HG02870 (cell line): ENCODE measurements at regions not wholly inside any gene's neighbourhood (a gene's known extent, or its start where the extent isn't known, plus 50 kb on each side); places are given as distances from the start of the nearest gene placed in this dataset.

Experiments used
- ATAC-seq: cut with Tn5 transposase; IDR thresholded peaks from one replicate; pipeline ENCODE4 v1.9.1; 2021; ENCODE audit warnings: mild to moderate bottlenecking, moderate library complexity; ENCODE audit not compliant: unreplicated experiment

GRCh38 chr6:130755368-130756034, 71.7 kb upstream of the SMLR1 start:
- no peak for ATAC-seq

DNA sequence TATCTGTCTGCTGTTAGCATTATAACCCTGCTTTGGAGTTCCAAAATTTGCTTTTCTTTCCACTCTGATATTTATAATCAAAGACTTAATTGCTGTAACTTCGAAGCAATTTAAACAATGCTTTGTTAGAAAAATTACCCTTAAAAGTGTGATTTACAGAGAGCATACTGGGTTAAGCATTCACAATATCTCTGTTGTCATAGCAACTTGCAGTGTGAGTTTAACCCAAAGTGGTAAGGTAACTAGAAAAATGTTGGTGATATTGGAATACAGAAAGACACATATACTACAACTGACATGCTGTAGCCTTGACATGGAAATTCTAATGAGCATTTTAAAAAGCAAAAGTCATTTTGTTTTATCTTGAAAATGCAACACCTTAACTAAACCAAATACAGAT, 70.4 kb upstream of the SMLR1 start:
- no peak for ATAC-seq

GRCh38 chr6:130758813-130759212, 68.4 kb upstream of the SMLR1 start:
- ATAC-seq = no peak

- no peak for ATAC-seq
Measured at GRCh38 chr6:130760006-130760405, 67.2 kb upstream of the SMLR1 start.

DNA sequence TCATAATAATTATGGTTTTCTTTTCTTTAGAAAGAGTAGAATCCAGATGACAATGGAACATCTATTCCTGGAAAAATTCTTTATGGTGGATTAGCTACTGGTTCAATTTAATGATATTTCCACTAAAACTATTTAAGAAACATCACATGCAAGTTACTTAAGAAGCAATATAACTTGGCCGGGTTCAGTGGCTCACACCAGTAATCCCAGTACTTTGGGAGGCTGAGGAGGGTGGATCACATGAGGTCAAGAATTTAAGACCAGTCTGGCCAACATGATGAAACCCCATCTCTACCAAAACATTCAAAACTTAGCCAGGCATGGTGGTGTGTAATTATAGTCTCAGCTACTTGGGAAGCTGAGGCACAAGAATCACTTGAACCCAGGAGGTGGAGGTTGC, 65.9 kb upstream of the SMLR1 start:
- ATAC-seq = no peak

DNA sequence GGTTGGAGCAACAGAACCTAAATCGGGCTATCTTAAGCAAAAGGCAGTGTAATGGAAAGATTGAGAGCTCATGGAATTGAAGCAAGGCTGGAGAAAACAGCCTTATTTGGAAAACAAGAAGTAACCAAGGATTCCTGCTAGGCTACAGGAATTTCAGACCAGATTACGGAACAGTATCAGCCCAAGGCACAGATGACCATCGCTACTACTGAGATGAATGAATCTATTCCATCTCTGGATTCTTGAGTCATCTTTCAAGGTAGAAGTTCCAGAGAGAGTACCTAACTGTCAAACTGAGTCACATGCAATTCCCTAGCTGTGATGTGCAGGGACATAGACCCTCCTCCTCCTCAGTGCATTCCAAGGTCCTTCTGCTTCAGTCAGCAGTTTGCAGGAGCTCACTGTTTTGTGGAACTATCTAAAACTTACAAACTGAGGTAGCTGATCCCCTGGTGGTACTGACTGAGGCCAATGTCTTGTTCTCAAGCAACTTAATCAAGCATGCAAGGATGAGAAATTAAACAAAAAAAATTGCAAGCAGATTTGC, 62.0 kb upstream of the SMLR1 start:
- no peak for ATAC-seq

DNA sequence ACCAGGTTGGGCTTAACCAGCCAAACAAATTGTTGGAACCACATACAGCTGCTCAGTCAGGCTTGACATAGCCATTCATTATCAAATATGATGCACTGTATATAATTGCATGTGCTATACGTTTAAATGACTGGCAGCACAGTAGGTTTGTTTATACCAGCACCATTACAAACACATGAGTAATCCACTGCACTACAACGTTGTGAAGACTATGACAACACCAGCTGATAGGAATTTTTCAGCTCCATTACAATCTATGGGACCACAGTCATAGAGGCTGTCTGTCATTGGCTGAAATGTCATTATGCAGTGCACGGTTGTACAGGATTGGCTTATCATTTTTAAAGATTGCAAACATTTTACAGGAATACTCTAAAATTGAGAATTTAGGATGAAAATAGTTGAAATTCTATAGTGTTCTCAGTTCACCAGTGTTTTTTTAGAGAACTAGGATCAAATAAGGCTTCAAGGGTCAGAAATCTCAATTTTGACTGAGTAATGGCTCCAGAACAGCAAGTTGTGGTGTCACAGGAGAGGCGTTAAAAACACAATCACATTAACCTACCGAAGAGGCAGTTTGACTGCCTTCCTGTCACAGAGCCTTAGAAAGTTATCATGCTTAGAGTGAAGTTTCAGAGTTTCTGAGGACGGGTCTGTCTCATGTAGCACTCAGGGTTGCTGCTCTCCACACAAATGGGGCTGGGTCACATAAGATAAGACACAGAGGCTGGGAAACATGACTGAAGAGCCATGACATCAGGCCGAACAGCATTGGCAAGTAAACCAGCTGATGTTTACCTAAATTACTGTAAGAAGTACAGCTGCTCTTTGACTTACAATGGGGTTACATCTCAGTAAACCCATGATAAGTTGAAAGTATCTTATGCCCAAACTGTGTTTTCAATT, 60.7 kb upstream of the SMLR1 start:
- no peak for ATAC-seq

GRCh38 chr6:130769861-130770260, 57.3 kb upstream of the SMLR1 start:
- ATAC-seq = no peak

GRCh38 chr6:130771741-130772140, 55.5 kb upstream of the SMLR1 start:
- ATAC-seq = no peak

GRCh38 chr6:130773860-130774259, 53.3 kb upstream of the SMLR1 start:
- ATAC-seq = no peak

DNA sequence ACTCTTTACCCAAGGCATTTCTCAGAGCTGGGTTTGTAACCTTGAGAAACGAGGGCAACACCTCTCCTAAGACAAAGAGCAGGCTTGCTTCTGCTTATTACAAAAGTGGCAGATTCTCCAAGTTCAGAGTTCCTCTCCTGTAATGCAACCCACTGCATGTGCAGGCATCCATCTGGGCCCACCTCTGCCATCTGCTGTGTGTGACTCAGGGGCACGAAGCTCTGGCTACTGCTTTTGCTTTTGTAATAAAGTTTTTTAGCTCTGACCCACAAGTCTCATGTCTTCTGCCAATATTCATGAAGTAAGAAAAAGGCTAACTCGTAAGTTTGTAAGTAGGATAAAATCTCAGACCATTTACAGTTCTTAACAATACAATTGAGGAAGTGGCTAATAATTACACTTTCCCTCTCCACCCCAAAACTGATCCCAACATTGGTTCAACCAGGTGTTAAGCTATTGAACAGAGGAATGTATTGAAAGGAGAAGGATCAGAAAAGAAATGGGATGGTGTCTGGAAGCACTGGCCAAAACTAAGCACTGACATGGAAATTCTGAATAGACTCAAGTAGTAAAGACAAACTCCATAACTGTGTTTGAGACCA, 51.7 kb upstream of the SMLR1 start:
- no peak for ATAC-seq

DNA sequence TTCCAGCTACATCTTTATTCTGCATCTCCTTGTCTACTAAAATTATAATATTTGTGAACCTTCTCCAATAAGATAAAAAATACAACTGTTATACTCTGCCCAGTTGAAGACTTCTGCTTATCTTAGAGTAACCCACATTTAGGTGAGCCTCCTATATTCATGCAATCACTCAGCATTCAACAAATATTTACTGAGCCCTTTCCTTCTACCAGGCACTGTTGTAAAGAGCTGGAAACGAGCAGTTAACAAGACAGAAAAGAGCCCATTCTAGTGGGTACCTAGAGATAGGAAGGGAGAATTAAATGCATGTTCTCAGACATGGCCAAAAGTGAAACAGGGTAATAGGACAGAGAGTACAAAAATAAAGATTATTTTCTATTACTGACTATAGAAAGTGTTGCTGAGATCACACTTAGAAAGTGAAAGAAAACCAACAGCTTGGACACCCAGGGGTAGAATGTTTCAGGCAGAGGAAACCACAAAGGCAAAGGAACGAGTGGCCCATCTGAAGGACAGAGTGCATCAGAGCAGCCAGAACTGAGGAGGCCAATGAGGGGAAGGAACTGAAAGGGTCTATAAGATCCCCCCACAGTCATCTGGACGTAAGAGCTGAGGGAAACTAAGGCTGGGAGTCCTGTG, 50.8 kb upstream of the SMLR1 start:
- ATAC-seq = peak; percentile 97
